ENCODE measurements at regions not wholly inside any gene's neighbourhood (a gene's known extent, or its start where the extent isn't known, plus 50 kb on each side); places are given as distances from the start of the nearest gene placed in this dataset.
A peak's percentile ranks its signal among the peaks of the same experiment; 100 is the strongest.

DNA sequence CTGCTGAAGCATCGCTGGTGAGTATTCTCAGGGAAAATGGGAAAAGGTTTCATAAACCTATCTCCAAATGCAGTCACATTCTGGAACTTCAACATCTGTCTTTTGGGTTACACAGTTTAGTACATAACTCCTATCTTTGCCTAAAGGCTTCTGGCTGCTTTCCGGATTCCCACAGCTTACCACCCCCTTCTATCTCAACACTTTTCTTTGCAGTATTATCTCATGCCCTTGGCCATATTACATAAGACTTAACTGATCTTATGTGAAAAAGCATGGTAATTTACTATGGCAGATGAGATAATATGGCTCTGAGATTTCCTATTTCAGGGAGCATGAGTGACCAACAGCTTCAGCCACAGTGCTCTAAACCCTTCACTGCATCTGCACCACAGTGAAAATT, 369.3 kb upstream of the LINC00305 start:
- ChIA-PET CTCF (no interaction called here), POLR2A (no interaction called here)
- WGBS (ENCODE audit: missing lambda C conversion rate) = 21% methylated on average over 2 of the region's 2 CpGs
- Histone ChIP-seq H3K4me3 (no peak overlapping the region), H3K4me1 (no peaks in the 10 kb centered on the region), H3K27ac (no peak overlapping the region), H3K4me2 (no peak overlapping the region), H3K9me3 (no peaks in the 10 kb centered on the region)
- no peak for DNase-seq (ENCODE audit: low read depth in 1 of 2, low spot score in 1 of 2)
- no peak for ATAC-seq
- no peak for FAIRE-seq
- TF ChIP-seq, protein P1, sequence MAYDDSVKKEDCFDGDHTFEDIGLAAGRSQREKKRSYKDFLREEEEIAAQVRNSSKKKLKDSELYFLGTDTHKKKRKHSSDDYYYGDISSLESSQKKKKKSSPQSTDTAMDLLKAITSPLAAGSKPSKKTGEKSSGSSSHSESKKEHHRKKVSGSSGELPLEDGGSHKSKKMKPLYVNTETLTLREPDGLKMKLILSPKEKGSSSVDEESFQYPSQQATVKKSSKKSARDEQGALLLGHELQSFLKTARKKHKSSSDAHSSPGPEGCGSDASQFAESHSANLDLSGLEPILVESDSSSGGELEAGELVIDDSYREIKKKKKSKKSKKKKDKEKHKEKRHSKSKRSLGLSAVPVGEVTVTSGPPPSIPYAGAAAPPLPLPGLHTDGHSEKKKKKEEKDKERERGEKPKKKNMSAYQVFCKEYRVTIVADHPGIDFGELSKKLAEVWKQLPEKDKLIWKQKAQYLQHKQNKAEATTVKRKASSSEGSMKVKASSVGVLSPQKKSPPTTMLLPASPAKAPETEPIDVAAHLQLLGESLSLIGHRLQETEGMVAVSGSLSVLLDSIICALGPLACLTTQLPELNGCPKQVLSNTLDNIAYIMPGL (CRISPR knock-in tag; IDR thresholded peaks at IDR 0.05; ENCODE audit: borderline replicate concordance) = no peak
- no peak for TF ChIP-seq ZFP36 (IDR thresholded peaks at IDR 0.05; ENCODE audit: borderline replicate concordance, partially characterized antibody)

DNA sequence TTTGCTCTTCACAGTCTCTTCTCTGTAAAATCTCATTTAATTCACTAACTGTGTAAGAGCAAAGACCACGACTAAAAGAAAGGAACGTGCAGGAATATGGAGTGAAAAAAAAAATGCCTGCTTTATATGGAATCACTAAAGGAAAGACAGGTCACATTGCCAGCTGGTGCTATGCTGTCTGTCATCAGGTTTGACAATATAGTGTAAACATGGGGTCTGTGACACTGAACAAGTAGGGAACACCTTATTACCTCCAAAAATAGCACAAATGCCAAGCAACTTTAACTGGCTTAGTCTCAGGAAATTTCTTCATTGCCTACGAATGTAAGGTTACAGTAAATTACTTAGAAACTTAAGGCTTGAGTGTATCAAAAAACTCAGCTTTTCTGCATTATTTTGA, 364.5 kb upstream of the LINC00305 start:
- ChIA-PET CTCF (no interaction called here), POLR2A (no interaction called here)
- Histone ChIP-seq H3K4me2 (no peak overlapping the region), H3K4me3 (no peak overlapping the region), H3K4me1 (no peaks in the 10 kb centered on the region), H3K9me3 (no peaks in the 10 kb centered on the region), H3K27ac (no peak overlapping the region)
- WGBS (ENCODE audit: missing lambda C conversion rate) = 0% methylated on average over 3 of the region's 3 CpGs
- no peak for FAIRE-seq
- ATAC-seq = no peak
- TF ChIP-seq, protein P1 (CRISPR knock-in tag; IDR thresholded peaks at IDR 0.05; ENCODE audit: borderline replicate concordance) = no peak
- no peak for TF ChIP-seq EHF (CRISPR knock-in tag; IDR thresholded peaks at IDR 0.05)
- TF ChIP-seq, protein P2, sequence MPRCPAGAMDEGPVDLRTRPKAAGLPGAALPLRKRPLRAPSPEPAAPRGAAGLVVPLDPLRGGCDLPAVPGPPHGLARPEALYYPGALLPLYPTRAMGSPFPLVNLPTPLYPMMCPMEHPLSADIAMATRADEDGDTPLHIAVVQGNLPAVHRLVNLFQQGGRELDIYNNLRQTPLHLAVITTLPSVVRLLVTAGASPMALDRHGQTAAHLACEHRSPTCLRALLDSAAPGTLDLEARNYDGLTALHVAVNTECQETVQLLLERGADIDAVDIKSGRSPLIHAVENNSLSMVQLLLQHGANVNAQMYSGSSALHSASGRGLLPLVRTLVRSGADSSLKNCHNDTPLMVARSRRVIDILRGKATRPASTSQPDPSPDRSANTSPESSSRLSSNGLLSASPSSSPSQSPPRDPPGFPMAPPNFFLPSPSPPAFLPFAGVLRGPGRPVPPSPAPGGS (IDR thresholded peaks at IDR 0.05) = no peak
- no peak for TF ChIP-seq MAFK (IDR thresholded peaks at IDR 0.05; ENCODE audit: partially characterized antibody)
- TF ChIP-seq MAZ (IDR thresholded peaks at IDR 0.05; ENCODE audit: borderline replicate concordance, low read depth, low read length) = no peak
- no peak for DNase-seq (ENCODE audit: low read depth in 1 of 2, low spot score in 1 of 2)

DNA sequence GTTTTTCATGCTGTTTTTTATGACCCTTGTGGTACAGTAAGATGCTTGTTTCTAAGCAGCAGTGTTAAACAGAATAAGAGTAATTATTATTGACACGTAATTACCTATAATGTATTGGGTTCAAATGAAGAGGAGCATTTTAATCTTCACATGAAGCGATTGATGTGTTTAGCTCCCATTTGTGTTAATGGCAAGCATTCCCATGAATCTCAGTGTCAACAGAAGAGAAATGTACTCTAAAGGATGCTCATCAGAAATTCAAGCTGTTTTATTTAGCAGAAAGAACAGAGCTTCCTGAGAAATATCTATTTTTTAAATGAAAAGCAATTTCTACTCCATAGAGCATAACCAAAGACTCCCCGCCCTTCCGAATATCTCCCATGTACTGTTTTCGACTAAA, 341.3 kb upstream of the LINC00305 start:
- no peak overlapping the region for H3K4me2 ChIP-seq
- ChIA-PET CTCF (interaction anchor here (0.7 kb wide), 1 partner anchor 284 kb away, joined by 3 read pairs; no protein-coding TSS in a partner anchor), POLR2A (no interaction called here)
- H3K4me3 ChIP-seq = no peak overlapping the region
- FAIRE-seq (no peak), ATAC-seq (no peak), DNase-seq (ENCODE audit: low read depth in 1 of 2, low spot score in 1 of 2) (no peak)
- H3K4me1 ChIP-seq = no peaks in the 10 kb centered on the region
- 21% methylated on average over 5 of the region's 5 CpGs for whole genome bisulfite sequencing (ENCODE audit: missing lambda C conversion rate)
- H3K27ac ChIP-seq = no peak overlapping the region
- H3K9me3 ChIP-seq = no peaks in the 10 kb centered on the region
- no peak for TF ChIP-seq HEYL (CRISPR knock-in tag; IDR thresholded peaks at IDR 0.05)
- TF ChIP-seq FOSL2 (IDR thresholded peaks at IDR 0.05) = no peak
- TF ChIP-seq FOSL2 (CRISPR knock-in tag; IDR thresholded peaks at IDR 0.05) = no peak
- TF ChIP-seq GATA3 (IDR thresholded peaks at IDR 0.05; ENCODE audit: borderline replicate concordance) = no peak
- TF ChIP-seq, protein P3, sequence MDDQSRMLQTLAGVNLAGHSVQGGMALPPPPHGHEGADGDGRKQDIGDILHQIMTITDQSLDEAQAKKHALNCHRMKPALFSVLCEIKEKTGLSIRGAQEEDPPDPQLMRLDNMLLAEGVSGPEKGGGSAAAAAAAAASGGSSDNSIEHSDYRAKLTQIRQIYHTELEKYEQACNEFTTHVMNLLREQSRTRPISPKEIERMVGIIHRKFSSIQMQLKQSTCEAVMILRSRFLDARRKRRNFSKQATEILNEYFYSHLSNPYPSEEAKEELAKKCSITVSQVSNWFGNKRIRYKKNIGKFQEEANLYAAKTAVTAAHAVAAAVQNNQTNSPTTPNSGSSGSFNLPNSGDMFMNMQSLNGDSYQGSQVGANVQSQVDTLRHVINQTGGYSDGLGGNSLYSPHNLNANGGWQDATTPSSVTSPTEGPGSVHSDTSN (IDR thresholded peaks at IDR 0.05) = no peak
- TF ChIP-seq RNF2 (IDR thresholded peaks at IDR 0.05; ENCODE audit: borderline replicate concordance, low read depth) = no peak
- TF ChIP-seq CBX8 (IDR thresholded peaks at IDR 0.05) = no peak
- TF ChIP-seq NPAS2 (CRISPR knock-in tag; IDR thresholded peaks at IDR 0.05; ENCODE audit: borderline replicate concordance) = no peak

DNA sequence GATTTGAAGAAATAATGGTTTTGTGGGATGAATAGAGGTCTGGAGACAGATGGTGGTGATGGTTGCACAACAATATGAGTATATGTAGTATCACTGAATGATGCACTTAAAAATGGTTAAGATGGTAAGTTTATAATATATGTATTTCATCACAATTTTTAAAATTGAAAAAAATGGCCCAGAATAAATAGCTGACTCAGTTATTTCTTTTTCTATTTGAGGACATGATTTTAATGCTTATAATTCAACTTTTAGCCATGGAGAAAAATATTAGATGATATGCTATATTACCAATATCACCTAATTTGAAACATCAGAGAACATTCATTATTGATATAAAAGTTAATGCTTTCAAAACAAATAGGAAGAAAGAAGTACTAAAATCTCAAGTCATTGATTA, 339.8 kb upstream of the LINC00305 start:
- no peak for DNase-seq (ENCODE audit: low read depth in 1 of 2, low spot score in 1 of 2)
- ATAC-seq = no peak
- Histone ChIP-seq H3K4me2 (no peak overlapping the region), H3K9me3 (no peaks in the 10 kb centered on the region), H3K4me3 (no peak overlapping the region), H3K4me1 (no peaks in the 10 kb centered on the region), H3K27ac (no peak overlapping the region)
- no peak for FAIRE-seq
- CTCF ChIA-PET = no interaction called here
- TF ChIP-seq, protein P4, sequence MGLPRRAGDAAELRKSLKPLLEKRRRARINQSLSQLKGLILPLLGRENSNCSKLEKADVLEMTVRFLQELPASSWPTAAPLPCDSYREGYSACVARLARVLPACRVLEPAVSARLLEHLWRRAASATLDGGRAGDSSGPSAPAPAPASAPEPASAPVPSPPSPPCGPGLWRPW (IDR thresholded peaks at IDR 0.05) = no peak
- TF ChIP-seq, protein P1 (CRISPR knock-in tag; IDR thresholded peaks at IDR 0.05; ENCODE audit: borderline replicate concordance) = no peak
- TF ChIP-seq MAFK (IDR thresholded peaks at IDR 0.05; ENCODE audit: partially characterized antibody) (peak; percentile 62), RAD21 (conservative IDR thresholded peaks at IDR 0.05 in 1 of 2, IDR thresholded peaks at IDR 0.05 in 1 of 2) (no peak), RFX5 (IDR thresholded peaks at IDR 0.05) (no peak), EHF (CRISPR knock-in tag; IDR thresholded peaks at IDR 0.05) (no peak)
- POLR2A ChIA-PET = no interaction called here
